Suprapubic skin (tissue), 4 donors: ENCODE measurements at regions not wholly inside any gene's neighbourhood (a gene's known extent, or its start where the extent isn't known, plus 50 kb on each side); places are given as distances from the start of the nearest gene placed in this dataset.
"Not testable (repeated sequence)": the region's sequence is repeated elsewhere in the genome, so short reads cannot be mapped to it uniquely, and the experiment has no call there.

Experiments used
- DNase-seq, 2 donors: peaks; one replicate each; pipeline ENCODE4 v3.0.0-alpha.2; 2019; ENCODE audit warnings: low spot score in 2 of 2
- H3K27ac ChIP-seq: fragments of 200-600 bp; sonication (generic); one replicate; pipeline ENCODE4 v1.5.1; 2019
- H3K27me3 ChIP-seq: fragments of 200-600 bp; sonication (generic); one replicate; pipeline ENCODE4 v1.5.1; 2019
- H3K36me3 ChIP-seq: fragments of 200-600 bp; sonication (generic); one replicate; pipeline ENCODE4 v1.5.1; 2019
- H3K4me1 ChIP-seq: fragments of 200-600 bp; sonication (generic); one replicate; pipeline ENCODE4 v1.5.1; 2019
- H3K4me3 ChIP-seq: fragments of 200-600 bp; sonication (generic); one replicate; pipeline ENCODE4 v1.5.1; 2019; ENCODE audit warnings: mild to moderate bottlenecking
- H3K9me3 ChIP-seq: fragments of 200-600 bp; sonication (generic); one replicate; pipeline ENCODE4 v1.5.1; 2019
- EP300 ChIP-seq: sonication (generic); formaldehyde crosslinking; IDR thresholded peaks from one replicate; pipeline ENCODE4 v1.6.1; 2017; ENCODE audit warnings: antibody characterized with exemption
- POLR2A ChIP-seq, 2 donors: fragments of 450-650 bp; IDR thresholded peaks; one replicate each; pipeline ENCODE4 v1.6.1; 2017; ENCODE audit warnings: antibody characterized with exemption in 2 of 2, mild to moderate bottlenecking in 2 of 2, moderate library complexity in 2 of 2
- POLR2AphosphoS5 ChIP-seq, 3 donors: sonication (generic); formaldehyde crosslinking; IDR thresholded peaks; one replicate each; pipeline ENCODE4 v1.6.1; 2017; ENCODE audit warnings: antibody characterized with exemption in 3 of 3
- WGBS: methylation state at CpG from one replicate; pipeline ENCODE4 v1.1.5; 2018; 5-methylcytosine and 5-hydroxymethylcytosine counted together
- TF ChIP-seq, protein P1 (sequence below), 2 donors: fragments of 200-600 bp in 1 of 2; fragments of 450-650 bp in 1 of 2; sonication (generic) in 1 of 2; IDR thresholded peaks; one replicate each; pipeline ENCODE4 v1.5.1; 2016 to 2019; ENCODE audit warnings: antibody characterized with exemption in 2 of 2, mild to moderate bottlenecking in 1 of 2, moderate library complexity in 1 of 2

DNA sequence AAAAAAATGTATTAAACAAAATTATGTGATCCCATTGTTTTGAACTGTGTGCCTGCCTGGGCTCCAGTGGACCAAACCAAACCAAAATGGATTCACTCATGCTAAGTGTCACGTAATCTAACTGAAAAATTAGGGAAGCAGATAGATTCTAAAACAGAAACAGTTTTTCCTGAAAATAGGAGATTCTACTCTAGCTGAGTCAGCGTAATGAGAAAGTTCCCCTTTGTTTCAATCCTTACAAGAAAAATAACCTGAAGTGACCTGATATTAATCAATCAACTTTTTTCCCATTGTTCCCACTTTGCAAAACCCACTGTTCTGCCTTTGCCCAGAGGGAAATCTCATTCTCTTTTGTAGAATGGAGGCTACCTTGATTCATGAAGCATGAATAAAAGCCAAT lies 682.4 kb upstream of the CDH10 start:
- no peak for TF ChIP-seq POLR2A (IDR thresholded peaks at IDR 0.05)
- Histone ChIP-seq H3K36me3 (no peaks in the 10 kb centered on the region), H3K27me3 (no peaks in the 10 kb centered on the region), H3K4me1 (no peaks in the 10 kb centered on the region), H3K4me3 (no peak overlapping the region), H3K9me3 (no peaks in the 10 kb centered on the region), H3K27ac (no peak overlapping the region)
- DNase-seq: no peak
- WGBS: 83% methylated on average over 2 of the region's 2 CpGs

DNA sequence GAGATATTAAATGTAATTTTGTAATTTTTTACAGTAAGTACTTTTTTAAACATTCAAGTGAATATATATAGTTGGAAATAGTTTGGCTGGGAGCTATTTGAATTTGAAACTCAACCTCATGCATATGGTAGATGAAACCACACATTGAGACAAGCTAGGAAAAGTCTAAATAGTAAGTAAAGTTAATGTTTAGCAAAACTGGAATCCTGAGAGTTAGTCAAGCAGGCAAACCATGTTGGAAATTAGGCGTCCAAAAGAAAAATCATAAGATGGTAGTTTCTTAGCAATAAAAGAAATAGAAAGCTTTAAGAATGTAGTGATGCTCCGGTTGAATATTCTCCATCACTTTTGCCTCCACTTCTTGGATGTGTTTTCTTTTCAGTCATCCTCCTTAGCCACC lies 657.1 kb upstream of the CDH10 start:
- no peak for DNase-seq
- no peaks in the 10 kb centered on the region for H3K4me1 ChIP-seq
- TF ChIP-seq POLR2A (IDR thresholded peaks at IDR 0.05) (no peak), EP300 (no peak), POLR2AphosphoS5 (IDR thresholded peaks at IDR 0.05) (no peak)
- TF ChIP-seq, protein P1, sequence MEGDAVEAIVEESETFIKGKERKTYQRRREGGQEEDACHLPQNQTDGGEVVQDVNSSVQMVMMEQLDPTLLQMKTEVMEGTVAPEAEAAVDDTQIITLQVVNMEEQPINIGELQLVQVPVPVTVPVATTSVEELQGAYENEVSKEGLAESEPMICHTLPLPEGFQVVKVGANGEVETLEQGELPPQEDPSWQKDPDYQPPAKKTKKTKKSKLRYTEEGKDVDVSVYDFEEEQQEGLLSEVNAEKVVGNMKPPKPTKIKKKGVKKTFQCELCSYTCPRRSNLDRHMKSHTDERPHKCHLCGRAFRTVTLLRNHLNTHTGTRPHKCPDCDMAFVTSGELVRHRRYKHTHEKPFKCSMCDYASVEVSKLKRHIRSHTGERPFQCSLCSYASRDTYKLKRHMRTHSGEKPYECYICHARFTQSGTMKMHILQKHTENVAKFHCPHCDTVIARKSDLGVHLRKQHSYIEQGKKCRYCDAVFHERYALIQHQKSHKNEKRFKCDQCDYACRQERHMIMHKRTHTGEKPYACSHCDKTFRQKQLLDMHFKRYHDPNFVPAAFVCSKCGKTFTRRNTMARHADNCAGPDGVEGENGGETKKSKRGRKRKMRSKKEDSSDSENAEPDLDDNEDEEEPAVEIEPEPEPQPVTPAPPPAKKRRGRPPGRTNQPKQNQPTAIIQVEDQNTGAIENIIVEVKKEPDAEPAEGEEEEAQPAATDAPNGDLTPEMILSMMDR (IDR thresholded peaks at IDR 0.05): no peak
- H3K27me3 ChIP-seq: no peaks in the 10 kb centered on the region
- WGBS: 88% methylated on average over 2 of the region's 2 CpGs
- no peak overlapping the region for H3K4me3 ChIP-seq
- H3K9me3 ChIP-seq: no peaks in the 10 kb centered on the region
- no peaks in the 10 kb centered on the region for H3K36me3 ChIP-seq
- H3K27ac ChIP-seq: no peak overlapping the region

DNA sequence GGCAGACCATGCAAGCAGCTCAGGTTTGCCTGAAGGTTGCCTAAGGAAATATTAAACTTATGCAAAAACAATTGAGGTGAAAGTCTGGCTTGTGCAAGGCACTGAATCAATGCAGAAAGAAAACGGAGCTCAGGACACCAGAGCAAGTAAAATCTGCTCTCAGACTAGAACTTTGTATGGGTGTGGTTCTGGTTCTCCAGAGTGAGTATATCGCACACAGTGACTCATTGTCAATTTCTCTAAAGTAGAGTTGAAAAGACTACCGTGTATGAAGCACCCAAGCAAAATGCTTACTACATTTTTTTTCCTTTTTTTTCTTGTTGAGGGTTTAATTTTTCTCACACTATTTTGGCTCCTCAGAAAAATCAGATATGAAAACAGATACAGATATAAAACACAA lies 650.3 kb upstream of the CDH10 start:
- Histone ChIP-seq H3K9me3 (peaks cover 3% of the 10 kb centered on the region), H3K27ac (no peak overlapping the region), H3K4me1 (no peaks in the 10 kb centered on the region), H3K36me3 (no peaks in the 10 kb centered on the region), H3K4me3 (no peak overlapping the region), H3K27me3 (no peaks in the 10 kb centered on the region)
- DNase-seq: no peak
- TF ChIP-seq EP300 (no peak), POLR2AphosphoS5 (IDR thresholded peaks at IDR 0.05) (no peak), POLR2A (IDR thresholded peaks at IDR 0.05) (no peak)
- TF ChIP-seq, protein P1 (IDR thresholded peaks at IDR 0.05): no peak
- 24% methylated on average over 3 of the region's 3 CpGs for WGBS

DNA sequence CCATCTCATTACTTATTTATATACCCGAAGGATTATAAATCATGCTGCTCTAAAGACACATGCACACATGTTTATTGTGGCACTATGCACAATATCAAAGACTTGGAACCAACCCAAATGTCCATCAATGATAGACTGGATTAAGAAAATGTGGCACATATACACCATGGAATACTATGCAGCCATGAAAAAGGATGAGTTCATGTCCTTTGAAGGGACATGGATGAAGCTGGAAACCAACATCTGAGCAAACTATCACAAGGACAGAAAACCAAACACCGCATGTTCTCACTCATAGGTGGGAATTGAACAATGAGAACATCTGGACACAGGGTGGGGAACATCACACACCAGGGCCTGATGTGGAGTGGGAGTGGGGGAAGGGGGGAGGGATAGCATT lies 645.0 kb upstream of the CDH10 start:
- not testable (repeated sequence) for H3K27me3 ChIP-seq, H3K4me3 ChIP-seq, H3K27ac ChIP-seq, H3K36me3 ChIP-seq, H3K4me1 ChIP-seq, DNase-seq, H3K9me3 ChIP-seq
- 96% methylated on average over 2 of the region's 2 CpGs for WGBS

DNA sequence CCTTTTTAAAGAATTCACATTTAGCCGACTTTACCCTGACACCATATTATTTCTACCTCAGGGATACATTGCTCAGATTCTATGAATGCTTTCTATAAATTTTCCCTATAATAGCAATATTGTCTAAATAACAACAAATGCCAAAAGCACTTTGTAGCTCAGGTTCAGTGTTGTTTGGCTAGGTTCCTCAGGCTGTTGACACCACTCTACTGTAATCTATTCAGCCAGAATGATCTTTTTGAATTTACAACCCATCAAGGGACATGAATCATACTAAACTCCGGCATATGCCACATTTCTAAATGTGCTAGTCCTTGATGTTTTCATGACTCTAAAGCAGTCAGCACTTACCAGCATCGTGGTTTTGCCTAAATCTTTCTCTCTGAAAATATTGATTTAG lies 641.5 kb upstream of the CDH10 start:
- TF ChIP-seq POLR2A (IDR thresholded peaks at IDR 0.05) (no peak), EP300 (no peak), POLR2AphosphoS5 (IDR thresholded peaks at IDR 0.05) (no peak)
- TF ChIP-seq, protein P1 (IDR thresholded peaks at IDR 0.05): no peak
- WGBS: 44% methylated on average over 3 of the region's 3 CpGs
- H3K4me3 ChIP-seq: no peak overlapping the region
- no peaks in the 10 kb centered on the region for H3K27me3 ChIP-seq
- H3K27ac ChIP-seq: no peak overlapping the region
- H3K36me3 ChIP-seq: no peaks in the 10 kb centered on the region
- DNase-seq: no peak
- no peaks in the 10 kb centered on the region for H3K4me1 ChIP-seq
- no peaks in the 10 kb centered on the region for H3K9me3 ChIP-seq

DNA sequence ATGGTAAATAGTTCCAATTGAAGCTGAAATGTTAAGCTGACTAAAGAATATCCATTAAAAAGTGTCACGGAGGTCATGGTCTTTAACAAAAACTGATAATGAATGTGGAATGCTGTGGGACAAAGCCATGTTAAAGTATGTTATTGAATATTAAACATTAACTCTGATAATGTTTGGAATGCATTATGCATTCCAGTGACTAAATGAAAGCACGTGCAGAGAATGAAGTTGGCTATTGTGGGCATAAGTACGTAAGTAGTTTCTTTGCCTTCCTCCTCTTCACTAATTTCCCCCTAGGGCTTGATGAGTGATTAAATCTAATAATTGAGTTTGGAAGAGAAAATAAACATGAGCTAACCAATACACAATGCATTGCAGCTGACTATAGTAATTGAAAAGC lies 640.4 kb upstream of the CDH10 start:
- 50% methylated on average over 3 of the region's 3 CpGs for WGBS
- DNase-seq: no peak
- H3K36me3 ChIP-seq: no peaks in the 10 kb centered on the region
- H3K27ac ChIP-seq: no peak overlapping the region
- H3K27me3 ChIP-seq: no peaks in the 10 kb centered on the region
- no peaks in the 10 kb centered on the region for H3K9me3 ChIP-seq
- H3K4me1 ChIP-seq: no peaks in the 10 kb centered on the region
- no peak for TF ChIP-seq EP300
- TF ChIP-seq, protein P1 (IDR thresholded peaks at IDR 0.05): no peak
- TF ChIP-seq POLR2A (IDR thresholded peaks at IDR 0.05): no peak
- no peak for TF ChIP-seq POLR2AphosphoS5 (IDR thresholded peaks at IDR 0.05)
- H3K4me3 ChIP-seq: no peak overlapping the region

DNA sequence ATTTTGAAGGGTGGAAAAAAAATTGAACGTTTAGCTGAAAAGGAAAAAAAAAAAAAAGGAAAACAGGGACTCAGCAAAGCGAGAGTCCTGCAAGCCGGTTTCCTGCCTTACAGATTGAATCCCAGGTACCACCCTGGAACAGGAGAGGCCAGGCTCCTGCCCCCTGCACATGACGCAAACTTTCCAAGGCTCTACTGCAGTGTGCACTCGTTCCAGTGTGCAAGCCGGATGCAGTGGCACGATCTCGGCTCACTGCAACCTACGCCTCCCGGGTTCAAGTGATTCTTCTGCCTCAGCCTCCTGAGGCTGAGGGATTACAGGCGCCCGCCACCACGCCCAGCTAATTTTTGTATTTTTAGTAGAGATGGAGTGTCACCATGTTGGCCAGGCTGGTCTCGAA lies 618.7 kb upstream of the CDH10 start:
- not testable (repeated sequence) for H3K4me3 ChIP-seq, H3K36me3 ChIP-seq, H3K4me1 ChIP-seq, DNase-seq, H3K27me3 ChIP-seq, H3K9me3 ChIP-seq, H3K27ac ChIP-seq
- 94% methylated on average over 14 of the region's 14 CpGs for WGBS
